NCI-H146 treated with DMSO at 0.1 percent for 48 hours (cell line): ENCODE measurements at regions not wholly inside any gene's neighbourhood (a gene's known extent, or its start where the extent isn't known, plus 50 kb on each side); places are given as distances from the start of the nearest gene placed in this dataset.

Experiments
- DNase-seq: peaks from one replicate; lab custom pipeline; 2025; ENCODE audit not compliant: unreplicated experiment; lab: John Stamatoyannopoulos, UW

DNA sequence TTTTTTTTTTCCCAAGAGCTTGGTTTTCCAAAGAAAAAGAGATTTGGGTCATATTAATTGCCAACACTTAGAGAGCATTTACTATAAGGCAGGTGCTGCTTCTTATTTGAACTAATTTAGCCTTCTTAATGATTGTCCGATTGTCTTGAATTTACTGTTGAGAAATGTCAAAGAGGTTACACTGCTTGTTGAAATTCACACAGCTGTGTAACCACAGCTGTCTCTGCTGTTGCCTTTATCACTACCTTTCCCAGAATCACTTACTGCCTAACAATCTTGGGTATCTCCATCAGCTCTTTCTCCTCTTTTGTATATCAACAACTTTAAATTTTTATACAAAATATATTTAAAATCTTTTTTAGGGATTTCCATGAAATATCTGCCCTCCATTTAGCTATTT lies 115.6 kb downstream of the UCHL5 start:
- no peak for DNase-seq

DNA sequence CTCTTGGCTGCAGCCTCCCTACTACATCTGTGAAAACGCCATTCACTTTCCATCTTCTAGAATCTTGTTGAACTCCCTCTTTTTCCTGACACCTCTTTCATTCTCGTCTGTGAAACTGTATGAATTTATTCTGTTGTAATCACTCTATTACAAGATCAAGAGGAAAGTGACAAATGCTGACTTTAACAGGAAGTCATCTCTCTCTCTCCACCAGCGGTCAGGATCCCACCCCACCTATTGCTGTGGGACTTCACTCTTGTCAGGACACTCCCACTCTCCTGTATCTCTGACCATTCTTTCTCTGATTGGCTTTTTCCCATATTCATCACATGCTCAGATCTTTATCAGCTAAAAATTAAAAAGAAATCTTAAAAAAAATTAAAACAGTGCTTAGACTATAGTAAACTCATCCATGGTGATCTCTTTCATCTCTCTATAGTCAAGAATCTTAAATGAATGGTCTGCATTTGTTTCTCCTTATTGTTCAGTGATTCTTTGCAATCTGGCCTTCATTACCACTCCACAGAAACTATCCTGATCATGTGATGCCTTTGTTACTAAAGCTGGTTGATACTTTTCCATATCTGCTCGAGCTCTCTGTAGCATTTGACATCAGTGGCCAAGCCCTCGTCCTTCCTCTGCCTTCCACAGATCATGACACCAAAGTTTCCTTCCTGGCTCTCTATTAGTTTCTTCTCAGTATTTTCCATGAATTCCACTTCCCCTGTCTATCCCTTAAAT lies 113.6 kb downstream of the UCHL5 start:
- no peak for DNase-seq

DNA sequence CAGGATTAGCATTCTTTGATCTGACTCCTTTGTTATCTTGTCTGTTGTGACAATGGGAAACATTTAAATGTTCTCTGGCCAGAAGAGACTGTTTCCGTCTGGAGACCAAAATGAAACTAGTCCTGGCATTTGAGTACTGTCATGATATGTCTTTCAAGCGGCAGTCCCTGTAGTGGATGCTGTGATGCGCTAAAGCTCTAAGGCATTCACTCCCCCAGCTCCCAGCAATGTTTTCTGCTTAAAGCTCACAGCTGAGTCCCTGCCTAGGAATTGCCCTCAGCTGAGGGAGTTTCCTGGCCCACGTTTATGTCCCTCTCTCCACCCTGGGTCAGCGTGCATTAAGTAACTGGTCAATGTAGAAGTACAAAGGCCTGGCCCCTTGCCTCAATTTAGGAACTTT lies 109.4 kb downstream of the UCHL5 start:
- no peak for DNase-seq

DNA sequence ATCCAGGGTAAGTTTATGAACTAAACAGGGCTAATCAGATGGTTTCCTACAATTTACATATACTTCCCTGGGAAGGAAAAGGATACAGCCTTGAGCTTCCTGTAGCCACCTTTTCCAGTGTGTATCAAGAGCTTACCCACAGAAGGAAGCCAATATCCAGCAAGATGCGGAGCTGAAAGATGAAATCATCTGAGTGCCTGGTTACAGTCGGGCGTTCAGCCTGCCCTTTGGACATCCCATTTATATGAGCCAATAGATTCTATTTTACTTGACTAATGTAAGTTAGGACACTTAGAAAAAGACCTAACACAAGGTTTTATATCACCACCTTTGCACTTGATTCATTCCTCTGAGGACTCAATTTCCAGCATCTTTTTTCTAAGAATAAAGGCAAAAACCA lies 108.2 kb downstream of the UCHL5 start:
- no peak for DNase-seq

DNA sequence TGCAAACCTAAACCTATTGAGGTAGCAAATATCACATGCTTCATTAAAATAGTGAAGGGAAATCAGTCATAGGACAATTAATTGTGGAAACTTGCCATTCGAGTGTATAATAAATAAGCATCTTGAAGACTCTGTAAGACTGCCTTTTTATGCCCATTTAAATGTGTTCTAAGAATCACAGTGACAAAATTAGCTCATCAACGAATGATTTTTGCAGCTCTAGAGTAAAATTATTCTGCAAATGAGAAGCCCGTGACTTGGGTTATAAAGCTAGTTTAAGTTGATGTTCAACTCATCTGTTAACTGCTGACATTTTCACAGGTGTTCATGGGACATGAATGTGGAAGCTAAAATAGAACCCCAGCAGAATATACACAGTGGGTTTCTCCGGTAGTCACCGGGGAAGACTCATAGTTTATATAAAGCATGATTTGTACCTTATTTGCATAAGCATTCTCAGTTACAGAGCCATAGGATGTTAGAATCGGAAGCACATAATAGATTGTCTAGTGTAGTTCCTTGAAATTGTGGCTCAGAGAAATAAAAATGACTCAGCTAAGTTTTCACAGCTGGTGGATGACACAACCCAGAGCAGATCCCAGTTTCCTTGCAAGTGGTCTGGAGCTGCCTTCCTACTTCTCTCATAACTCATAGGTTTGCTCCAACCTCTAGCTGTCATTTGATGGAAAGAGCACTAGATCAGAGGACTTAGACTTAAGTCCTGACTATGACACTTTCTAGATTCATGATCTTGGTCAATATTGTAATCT lies 107.3 kb downstream of the UCHL5 start:
- DNase-seq: no peak

DNA sequence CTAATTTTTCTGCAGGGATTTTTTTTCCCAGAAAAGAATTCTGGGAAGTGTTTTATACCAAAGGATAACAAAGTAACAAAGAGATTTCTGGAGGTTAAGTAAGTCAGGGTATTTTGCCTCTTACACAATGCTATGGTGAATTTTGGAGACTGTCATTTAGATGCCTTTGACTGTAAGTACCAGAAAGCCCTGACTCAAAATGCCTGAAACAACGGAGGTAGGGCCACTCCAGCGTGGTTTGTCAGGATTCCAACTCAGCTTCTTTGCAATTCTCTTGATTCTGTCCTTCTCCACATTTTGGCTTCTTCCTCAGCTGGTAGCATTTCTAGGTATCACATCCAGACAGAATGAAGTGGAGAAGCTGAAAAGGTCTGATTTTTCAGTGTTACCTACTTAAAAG lies 106.5 kb downstream of the UCHL5 start:
- no peak for DNase-seq

DNA sequence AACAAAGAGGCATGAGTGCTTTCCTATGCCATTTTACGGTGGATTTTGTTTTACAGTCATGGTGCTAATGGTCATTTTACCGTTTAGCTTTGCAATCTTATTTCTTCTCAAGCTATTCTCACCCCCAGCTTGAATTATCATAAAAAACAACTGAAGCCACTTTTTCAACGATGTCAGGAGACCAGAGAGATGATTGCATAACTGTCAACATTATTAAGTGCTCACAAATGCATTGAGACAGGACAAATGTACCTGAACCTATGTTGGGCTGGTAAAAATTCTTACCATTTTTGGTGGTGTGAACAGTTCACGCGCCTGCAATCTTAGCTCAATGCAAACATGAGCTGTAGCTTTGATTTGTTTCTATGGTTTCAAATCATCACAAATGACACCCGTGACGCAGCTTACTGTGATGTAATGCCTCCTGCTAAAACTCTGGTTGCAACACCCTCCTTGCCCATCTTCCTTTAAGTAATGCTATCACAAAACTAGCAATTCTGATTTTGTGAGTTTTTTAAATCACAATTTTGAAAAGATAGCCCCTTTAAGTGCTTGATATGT lies 104.4 kb downstream of the UCHL5 start:
- DNase-seq: no peak

DNA sequence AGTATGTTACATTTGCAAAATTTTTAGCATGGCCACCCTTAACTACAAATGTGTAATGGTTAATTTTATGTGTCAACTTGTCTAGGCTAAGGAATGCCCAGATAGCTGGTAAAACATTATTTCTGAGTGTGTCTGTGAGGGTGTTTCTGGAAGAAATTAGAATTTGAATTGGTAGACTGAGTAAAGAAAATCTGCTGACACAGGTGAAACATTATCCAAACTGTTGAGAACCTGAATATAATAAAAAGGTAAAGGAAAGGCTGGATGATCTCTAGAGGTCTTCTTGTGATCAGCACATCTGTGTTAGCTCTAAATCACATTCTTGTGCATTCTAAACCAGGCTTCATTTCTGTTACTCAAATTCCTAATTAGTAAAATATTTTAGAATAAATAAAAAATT lies 100.8 kb downstream of the UCHL5 start:
- DNase-seq: no peak

DNA sequence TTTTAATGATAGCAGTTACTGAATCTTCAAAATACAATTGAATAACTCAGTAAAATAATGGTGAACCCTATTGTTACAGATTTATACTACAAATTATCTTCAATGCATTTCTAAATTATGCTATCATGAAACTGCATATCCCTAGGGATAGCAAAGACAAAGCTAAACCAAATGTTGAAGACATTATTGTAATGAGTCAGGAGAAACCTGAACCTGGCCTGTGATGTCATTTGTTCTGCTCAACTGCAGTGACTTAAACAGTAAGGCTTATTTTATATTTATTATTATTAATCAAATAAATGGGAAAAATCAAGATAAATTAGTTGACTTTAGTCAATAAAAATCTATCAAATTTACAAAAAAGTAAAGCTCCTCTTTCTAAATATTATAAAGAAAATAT lies 100.3 kb downstream of the UCHL5 start:
- no peak for DNase-seq

DNA sequence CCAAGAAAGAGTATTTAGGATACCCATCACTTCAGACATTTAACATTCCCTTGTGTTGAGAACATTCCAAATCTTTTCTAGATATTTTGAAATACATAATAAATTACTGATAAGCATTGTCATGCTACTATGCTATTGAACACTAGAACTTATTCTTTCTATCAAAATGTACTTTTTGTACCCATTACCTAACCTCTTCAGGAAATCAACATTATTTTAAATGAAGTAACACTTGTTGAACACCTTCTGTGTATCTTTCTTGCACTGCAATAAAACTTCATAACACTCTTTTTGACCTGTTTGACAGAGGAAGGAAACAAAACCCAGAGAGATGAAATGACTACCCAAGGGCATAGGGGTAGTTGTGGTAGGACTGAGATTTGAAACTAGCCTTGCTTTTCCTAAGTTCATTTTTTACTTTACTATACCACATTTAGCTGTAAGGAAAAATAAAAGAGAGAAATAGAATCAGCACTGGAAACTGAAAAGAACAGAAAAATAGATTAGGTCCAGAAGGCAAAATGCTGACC lies 99.4 kb downstream of the UCHL5 start:
- DNase-seq: no peak
